IPS-15b (cell line): ENCODE measurements at regions not wholly inside any gene's neighbourhood (a gene's known extent, or its start where the extent isn't known, plus 50 kb on each side); places are given as distances from the start of the nearest gene placed in this dataset.

Source experiments
- H3K27me3 ChIP-seq: one replicate; pipeline ENCODE4 v1.6.1; 2013; ENCODE audit warnings: low read length; ENCODE audit not compliant: control insufficient read depth, insufficient read depth
- H3K36me3 ChIP-seq: one replicate; pipeline ENCODE4 v1.6.1; 2013; ENCODE audit warnings: low read length; ENCODE audit not compliant: control insufficient read depth, insufficient read depth
- H3K4me1 ChIP-seq: one replicate; pipeline ENCODE4 v1.6.1; 2013; ENCODE audit warnings: mild to moderate bottlenecking, low read length; ENCODE audit not compliant: control insufficient read depth, insufficient read depth
- H3K4me3 ChIP-seq: one replicate; pipeline ENCODE4 v1.5.1; 2013; ENCODE audit warnings: low read depth, low read length
- H3K9ac ChIP-seq: one replicate; pipeline ENCODE4 v1.6.1; 2013; ENCODE audit warnings: low read depth, mild to moderate bottlenecking, low read length
- H3K9me3 ChIP-seq: one replicate; pipeline ENCODE4 v1.6.1; 2013; ENCODE audit warnings: mild to moderate bottlenecking, low read length; ENCODE audit not compliant: control insufficient read depth, insufficient read depth

DNA sequence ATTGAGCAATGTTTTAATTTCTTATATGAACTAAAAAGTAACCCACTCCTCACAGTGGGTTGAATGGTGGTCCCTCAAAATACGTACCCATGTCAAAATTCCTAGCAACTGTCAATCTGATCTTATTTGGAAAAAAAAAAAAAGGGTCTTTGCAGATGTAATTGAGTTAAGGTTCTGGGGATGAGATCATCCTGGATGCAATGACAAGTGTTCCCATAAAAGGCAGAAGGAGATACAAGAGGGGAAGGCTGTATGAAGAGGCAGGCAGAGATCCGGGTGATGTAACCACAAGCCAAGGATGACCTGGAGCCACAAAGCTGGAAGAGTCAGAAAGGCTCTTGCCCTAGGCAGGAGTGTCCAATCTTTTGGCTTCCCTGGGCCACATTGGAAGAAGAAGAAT is 516.3 kb upstream of the MKI67 start:
- H3K9ac ChIP-seq, result no peak overlapping the region
- no peaks in the 10 kb centered on the region for H3K9me3 ChIP-seq
- H3K36me3 ChIP-seq, result no peaks in the 10 kb centered on the region
- H3K4me3 ChIP-seq, result no peak overlapping the region
- H3K4me1 ChIP-seq, result no peaks in the 10 kb centered on the region
- H3K27me3 ChIP-seq, result no peaks in the 10 kb centered on the region

DNA sequence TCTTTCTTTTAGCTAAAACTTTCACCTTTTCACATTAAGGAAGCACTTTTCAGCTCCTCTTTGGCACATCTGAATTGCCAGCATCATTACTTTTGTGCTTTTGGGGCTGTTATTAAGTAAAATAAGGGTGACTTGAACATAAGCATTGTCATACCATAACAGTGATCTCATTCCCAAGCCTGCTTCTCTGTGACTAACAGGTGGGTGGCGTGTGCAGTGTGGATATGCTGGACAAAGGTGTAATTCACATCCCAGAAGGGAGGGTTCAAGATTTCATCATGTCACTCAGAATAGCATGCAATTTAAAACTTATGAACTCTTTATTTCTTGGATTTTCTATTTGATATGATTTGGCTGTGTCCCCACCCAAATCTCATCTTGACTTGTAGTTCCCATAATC is 517.4 kb upstream of the MKI67 start:
- Histone ChIP-seq H3K9me3 (no peaks in the 10 kb centered on the region), H3K4me3 (no peak overlapping the region), H3K9ac (no peak overlapping the region), H3K36me3 (no peaks in the 10 kb centered on the region), H3K27me3 (no peaks in the 10 kb centered on the region), H3K4me1 (no peaks in the 10 kb centered on the region)

DNA sequence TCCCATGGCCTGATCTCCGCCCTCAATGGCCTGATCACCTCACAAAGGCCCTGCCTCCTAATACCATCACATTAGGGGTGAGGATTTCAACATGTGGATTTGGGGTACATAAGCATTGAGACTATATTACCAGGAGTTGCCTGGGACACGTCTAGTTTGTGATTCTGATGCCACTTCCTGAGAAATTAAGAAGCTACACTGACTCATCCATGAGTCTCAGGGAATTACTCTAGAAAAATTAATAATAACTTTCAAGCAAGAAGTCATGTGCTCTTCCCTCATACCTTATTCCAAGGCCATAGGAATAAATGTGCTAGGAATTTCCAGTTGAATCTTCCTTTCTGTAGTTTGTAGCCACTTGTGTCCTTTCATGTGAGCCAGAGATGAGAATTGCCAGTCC is 519.3 kb upstream of the MKI67 start:
- Histone ChIP-seq H3K27me3 (no peaks in the 10 kb centered on the region), H3K9me3 (no peaks in the 10 kb centered on the region), H3K36me3 (no peaks in the 10 kb centered on the region), H3K4me1 (no peaks in the 10 kb centered on the region), H3K4me3 (no peak overlapping the region), H3K9ac (no peak overlapping the region)

DNA sequence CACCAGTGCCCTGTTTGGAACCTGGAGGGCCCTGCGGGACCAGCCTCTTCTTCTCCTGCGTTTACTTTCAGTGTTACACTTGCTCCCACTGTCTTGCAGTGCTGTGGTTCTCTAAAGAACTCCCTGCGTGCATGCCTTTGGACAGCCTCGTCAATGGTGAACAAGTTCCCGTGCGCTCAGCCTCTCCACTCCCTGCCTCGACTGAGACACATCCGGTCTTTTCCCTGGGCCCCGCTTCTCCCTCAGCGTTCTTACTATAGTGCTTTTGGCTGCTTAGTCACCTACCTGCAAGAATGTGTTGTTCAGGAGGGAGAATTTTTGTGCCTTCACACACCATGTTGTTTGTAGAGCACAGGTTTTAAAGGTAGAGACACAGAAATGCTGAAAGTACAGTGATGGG is 520.7 kb upstream of the MKI67 start:
- Histone ChIP-seq H3K36me3 (no peaks in the 10 kb centered on the region), H3K9me3 (no peaks in the 10 kb centered on the region), H3K4me3 (no peak overlapping the region), H3K9ac (no peak overlapping the region), H3K4me1 (no peaks in the 10 kb centered on the region), H3K27me3 (no peaks in the 10 kb centered on the region)

DNA sequence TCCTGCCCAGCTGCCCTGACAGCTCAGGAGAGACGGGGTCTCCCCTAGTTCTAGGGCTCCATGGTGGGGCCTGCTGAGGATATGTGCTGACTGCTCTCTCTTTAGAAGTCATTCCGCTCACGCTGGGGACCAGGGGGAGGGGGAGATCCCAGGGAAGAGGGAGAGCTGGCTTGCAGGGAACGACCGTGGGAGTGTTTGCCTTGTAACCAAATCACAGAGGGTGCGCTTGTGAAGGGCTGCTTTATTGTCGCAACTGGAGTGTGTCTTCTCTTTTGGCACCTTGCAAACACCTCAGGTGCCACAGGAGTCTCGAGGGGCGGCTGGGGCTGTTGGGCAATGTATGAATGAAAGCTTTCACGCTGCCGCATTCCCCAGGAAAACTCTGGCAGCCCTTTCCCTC is 531.3 kb upstream of the MKI67 start:
- Histone ChIP-seq H3K9me3 (no peaks in the 10 kb centered on the region), H3K4me3 (no peak overlapping the region), H3K9ac (no peak overlapping the region), H3K36me3 (no peaks in the 10 kb centered on the region), H3K4me1 (no peaks in the 10 kb centered on the region), H3K27me3 (no peaks in the 10 kb centered on the region)

DNA sequence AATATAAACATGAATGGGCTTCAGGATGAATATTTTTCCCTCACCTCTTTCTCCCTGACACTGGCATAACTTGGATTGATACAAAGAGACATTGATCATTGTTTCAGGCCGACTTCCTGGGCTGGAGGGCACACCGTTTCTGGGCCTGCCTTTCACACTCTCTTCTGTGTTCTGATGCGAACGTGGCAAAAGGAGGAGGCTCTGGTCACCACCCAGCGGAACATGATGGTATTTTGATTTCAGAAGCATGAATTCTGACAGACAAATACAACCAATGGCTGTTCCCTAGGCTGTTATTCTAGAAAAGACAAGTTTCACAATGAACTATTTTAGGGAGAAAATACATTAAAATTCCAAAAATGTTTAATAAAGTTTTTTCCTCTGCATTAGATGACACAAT is 534.5 kb upstream of the MKI67 start:
- Histone ChIP-seq H3K9ac (no peak overlapping the region), H3K4me3 (no peak overlapping the region), H3K9me3 (no peaks in the 10 kb centered on the region), H3K36me3 (no peaks in the 10 kb centered on the region), H3K27me3 (no peaks in the 10 kb centered on the region), H3K4me1 (no peaks in the 10 kb centered on the region)

DNA sequence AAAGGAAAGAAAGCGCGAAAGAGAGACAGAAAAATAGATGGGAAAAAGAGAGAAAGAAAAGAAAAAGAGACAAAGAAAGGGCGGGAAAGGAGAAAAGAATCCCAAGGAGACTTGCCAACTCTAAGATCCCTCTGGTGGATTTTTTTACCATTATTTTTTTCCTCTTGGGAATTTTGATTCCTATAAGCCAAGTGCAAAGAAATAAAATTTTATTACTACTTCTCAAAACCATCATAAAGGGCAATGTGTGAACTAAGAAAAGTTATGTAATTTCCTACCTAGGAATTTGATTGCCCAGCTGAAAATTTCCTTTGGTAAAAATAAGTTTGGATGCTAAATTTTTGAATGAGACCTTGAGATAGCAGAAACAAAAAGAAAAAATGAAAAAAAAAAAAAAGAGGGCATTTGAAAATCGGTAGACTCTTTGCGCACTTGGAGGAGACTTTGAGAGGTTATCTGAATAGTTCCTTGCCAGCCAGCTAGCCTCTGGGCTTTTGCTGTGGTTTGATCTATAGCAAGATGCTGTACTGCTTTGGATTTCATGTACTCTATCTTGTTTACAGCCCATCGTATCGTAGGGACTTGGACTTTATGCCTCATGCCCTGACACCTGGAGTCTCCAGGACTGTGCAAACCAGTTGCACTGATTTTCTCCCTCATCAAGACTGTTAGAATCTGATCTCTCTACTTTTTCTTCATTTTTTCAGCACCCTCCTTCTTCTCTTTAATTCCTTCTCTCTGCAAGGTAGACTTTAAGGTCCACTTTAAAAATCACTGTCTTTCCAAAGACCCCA is 535.4 kb upstream of the MKI67 start:
- no peak overlapping the region for H3K9ac ChIP-seq
- no peaks in the 10 kb centered on the region for H3K9me3 ChIP-seq
- no peaks in the 10 kb centered on the region for H3K4me1 ChIP-seq
- H3K36me3 ChIP-seq, result no peaks in the 10 kb centered on the region
- no peaks in the 10 kb centered on the region for H3K27me3 ChIP-seq
- H3K4me3 ChIP-seq, result no peak overlapping the region

DNA sequence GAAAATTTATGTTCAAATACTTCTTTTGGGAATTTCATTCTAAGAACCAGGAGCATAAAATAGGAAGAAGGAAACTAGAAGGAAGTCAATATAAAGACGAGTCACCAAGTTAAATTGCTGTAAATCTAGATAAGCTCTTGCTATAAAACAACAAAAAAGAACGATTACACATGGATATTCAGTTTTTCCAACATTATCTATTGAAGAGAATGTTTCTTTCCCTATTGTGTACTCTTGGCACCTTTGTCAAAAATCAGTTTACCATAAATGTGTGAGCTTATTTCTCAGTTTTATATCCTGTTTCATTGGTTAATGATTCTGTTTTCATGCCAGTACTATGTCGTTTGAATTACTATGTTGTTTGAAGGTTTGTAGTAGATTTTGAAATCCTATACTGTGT is 536.3 kb upstream of the MKI67 start:
- H3K9me3 ChIP-seq, result no peaks in the 10 kb centered on the region
- H3K9ac ChIP-seq, result no peak overlapping the region
- H3K4me1 ChIP-seq, result no peaks in the 10 kb centered on the region
- H3K36me3 ChIP-seq, result no peaks in the 10 kb centered on the region
- no peaks in the 10 kb centered on the region for H3K27me3 ChIP-seq
- H3K4me3 ChIP-seq, result no peak overlapping the region

DNA sequence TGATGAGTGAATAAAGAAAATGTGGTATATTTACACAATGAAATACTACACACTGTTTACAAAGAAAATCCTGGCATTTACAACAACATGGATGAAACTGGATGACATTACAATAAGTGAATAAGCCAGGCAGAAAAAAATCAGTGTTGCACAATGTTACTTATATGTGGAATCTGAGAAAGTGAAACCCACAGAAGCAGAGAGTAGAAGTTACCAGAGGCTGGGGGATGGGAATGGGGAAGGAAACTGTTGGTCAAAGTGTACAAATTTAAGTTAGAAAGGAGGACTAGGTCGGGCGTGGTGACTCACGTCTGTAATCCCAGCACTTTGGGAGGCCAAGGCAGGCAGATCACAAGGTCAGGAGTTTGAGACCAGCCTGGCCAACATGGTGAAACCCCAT is 538.5 kb upstream of the MKI67 start:
- H3K4me1 ChIP-seq, result no peaks in the 10 kb centered on the region
- H3K27me3 ChIP-seq, result no peaks in the 10 kb centered on the region
- no peak overlapping the region for H3K9ac ChIP-seq
- no peaks in the 10 kb centered on the region for H3K9me3 ChIP-seq
- H3K36me3 ChIP-seq, result no peaks in the 10 kb centered on the region
- H3K4me3 ChIP-seq, result no peak overlapping the region

DNA sequence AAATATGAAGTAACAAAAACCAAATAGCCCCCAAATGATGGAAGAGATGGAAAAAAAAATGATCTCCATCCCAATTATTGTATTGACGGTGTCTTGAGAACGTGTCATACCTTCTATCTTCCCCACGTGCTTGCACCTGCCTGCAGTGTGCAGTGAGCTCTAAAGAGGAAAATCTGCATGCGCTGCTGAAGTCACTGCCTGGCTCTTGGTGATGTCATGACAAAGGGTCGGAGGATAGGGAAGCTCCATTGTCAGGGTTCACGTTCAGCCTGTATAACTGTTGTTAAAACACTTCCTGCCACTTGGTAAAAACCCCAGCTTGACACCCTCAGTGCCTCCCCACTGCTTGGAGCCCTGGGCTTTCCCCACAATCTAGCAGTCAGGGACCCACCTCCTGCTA is 549.2 kb upstream of the MKI67 start:
- Histone ChIP-seq H3K9me3 (no peaks in the 10 kb centered on the region), H3K27me3 (no peaks in the 10 kb centered on the region), H3K4me3 (no peak overlapping the region), H3K4me1 (peaks cover 2% of the 10 kb centered on the region), H3K9ac (no peak overlapping the region), H3K36me3 (no peaks in the 10 kb centered on the region)

DNA sequence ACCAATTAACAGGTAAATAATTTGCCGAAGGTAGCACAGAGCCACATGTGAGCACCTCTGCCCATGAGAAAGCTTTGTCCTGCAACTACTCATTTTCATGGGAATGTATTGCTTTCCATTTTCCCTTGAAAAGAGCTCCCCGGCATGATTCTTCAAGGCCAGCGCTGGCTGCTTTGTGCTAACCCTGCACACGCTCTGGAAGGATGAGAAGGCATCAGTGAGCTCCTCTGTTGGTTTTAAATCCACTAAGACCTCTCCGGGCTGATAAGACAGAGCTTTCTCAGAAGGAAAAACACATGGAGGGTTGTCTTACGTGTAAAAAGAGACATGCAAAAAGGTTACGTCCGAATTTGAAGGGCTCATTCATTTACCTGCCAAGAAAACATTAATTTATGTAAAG is 553.9 kb upstream of the MKI67 start:
- Histone ChIP-seq H3K9me3 (no peaks in the 10 kb centered on the region), H3K27me3 (no peaks in the 10 kb centered on the region), H3K4me1 (peaks cover 2% of the 10 kb centered on the region)

DNA sequence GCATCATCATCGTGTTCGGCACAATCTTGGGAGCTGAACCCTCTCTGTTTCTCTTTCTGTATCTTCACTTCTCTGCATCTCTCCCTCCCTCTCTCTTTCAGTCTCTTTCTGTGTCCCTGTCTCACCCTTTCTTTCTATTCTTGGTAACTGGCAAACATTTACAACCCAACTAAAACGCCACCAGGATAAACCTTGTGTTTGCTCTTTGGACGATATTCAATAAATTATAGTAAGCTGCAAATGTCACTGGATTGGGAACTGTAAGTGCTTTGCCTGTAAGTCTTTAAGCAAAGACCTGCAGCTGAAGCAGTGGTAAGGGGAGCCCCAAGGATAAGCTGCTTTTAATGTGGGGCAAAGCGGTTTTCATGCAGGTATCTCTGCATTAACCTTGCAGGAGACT is 558.0 kb upstream of the MKI67 start:
- Histone ChIP-seq H3K9ac (no peak overlapping the region), H3K9me3 (no peaks in the 10 kb centered on the region), H3K36me3 (no peaks in the 10 kb centered on the region), H3K4me3 (no peak overlapping the region), H3K4me1 (peaks cover 2% of the 10 kb centered on the region), H3K27me3 (no peaks in the 10 kb centered on the region)

More for the DNA sequence above, 553.9 kb upstream of the MKI67 start:
- Histone ChIP-seq H3K36me3 (no peaks in the 10 kb centered on the region), H3K4me3 (no peak overlapping the region), H3K9ac (no peak overlapping the region)
